ENCODE measurements at regions not wholly inside any gene's neighbourhood (a gene's known extent, or its start where the extent isn't known, plus 50 kb on each side); places are given as distances from the start of the nearest gene placed in this dataset.

DNA sequence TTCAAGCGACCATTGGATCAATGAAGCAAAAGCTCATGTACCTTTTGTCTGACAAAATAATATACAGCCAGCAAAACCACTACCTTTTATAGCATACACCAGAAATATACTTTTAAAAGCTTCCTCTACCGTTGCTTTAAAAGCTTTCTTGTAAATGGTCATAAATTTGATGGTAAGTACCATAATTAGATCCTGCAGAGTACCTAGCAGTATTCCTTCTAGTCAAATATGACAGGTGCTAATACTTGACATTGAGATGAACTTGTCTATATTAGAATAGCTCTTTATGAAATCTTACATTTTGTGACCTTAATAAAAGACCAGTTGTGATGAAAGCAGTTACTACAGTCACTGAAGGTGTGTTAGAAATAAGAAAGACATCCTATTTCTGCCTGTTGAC is 340.5 kb upstream of the ANO3 start:
- TF ChIP-seq, protein P1, sequence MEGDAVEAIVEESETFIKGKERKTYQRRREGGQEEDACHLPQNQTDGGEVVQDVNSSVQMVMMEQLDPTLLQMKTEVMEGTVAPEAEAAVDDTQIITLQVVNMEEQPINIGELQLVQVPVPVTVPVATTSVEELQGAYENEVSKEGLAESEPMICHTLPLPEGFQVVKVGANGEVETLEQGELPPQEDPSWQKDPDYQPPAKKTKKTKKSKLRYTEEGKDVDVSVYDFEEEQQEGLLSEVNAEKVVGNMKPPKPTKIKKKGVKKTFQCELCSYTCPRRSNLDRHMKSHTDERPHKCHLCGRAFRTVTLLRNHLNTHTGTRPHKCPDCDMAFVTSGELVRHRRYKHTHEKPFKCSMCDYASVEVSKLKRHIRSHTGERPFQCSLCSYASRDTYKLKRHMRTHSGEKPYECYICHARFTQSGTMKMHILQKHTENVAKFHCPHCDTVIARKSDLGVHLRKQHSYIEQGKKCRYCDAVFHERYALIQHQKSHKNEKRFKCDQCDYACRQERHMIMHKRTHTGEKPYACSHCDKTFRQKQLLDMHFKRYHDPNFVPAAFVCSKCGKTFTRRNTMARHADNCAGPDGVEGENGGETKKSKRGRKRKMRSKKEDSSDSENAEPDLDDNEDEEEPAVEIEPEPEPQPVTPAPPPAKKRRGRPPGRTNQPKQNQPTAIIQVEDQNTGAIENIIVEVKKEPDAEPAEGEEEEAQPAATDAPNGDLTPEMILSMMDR (IDR thresholded peaks at IDR 0.05), result no peak

DNA sequence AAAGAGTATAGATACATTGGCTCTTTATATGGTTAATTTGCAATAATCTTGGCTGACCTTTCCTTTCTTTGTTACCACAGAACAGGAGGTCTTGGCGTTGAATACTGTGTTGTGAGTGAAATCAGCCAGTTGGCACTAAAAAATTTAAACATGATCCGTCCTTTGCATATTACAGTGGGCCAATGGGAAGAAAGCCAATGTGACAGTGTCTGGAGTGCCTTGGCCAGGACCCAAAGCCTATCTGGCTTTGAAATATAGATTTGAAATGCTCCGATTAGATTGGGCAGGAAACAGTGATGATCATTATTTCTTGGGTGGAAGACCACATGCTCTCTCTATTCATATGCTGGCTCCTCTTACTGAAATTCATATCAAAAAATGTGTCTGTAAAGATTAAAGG is 339.6 kb upstream of the ANO3 start:
- TF ChIP-seq, protein P1 (IDR thresholded peaks at IDR 0.05), result no peak

DNA sequence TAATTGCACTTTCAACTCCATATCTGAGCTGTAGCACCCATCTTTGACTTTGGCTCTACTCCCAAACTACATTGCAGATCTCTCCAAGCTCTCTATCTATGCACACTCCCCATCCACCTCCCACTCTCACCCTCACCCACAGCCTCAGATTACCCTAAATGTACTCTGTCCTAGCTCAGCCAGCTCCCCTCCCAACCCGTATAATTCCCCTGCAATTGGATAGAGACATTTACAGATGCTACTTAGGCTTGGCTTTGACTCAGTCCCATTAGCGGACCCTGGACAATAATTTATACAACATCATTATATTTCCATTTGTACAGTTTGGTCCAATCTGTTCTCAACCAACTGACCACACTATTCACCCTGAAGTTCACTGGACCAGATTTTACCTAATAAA is 338.9 kb upstream of the ANO3 start:
- TF ChIP-seq, protein P1 (IDR thresholded peaks at IDR 0.05), result no peak

DNA sequence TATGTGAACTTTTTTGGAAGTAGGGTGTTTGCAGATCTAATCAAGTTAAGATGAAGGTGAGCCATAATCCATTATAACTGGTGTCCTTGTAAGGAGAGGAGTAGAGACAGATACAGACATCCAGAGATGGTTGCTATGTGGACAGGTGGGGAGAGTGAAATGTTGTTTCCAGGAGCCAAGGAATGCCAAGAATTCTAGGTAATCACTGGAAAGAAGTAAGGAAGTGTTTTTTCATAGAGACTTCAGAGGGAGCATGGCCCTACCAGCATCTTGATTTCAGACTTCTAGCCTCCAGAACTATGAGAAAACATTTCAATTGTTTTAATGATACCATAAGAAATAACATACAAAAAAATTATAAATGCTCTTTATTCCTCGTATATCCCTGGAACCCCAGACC is 320.5 kb upstream of the ANO3 start:
- TF ChIP-seq, protein P1 (IDR thresholded peaks at IDR 0.05), result no peak

DNA sequence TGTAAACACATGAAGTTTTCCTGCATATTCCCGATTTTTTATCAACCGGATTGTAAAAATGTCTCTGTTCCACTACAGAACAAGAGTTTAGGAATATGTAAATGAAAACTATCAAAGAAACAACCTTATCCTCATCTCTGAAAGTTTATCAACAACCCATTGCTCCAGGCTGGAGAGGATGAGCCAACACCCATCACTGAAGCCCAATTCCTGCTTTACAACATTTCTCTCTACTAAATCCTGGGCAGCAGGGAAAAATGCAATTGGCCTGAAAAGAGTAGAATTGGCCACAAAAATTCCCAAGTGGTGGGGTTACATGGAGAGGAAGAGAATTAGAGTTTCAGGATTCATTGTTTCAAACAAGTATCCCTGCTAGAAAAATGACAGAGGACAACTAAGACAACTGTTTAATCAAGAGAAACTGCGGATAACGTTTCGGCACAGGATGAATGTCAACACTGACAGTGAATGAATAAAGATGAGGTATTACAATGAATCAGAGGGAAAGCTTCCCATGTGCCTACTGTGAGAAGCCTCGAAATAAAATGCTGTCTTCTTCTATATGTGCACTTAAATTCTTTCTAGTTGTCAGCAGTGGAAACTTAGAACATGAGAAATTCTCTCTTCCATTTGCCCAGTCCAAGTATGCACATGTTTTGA is 317.3 kb upstream of the ANO3 start:
- TF ChIP-seq, protein P1 (IDR thresholded peaks at IDR 0.05), result no peak

DNA sequence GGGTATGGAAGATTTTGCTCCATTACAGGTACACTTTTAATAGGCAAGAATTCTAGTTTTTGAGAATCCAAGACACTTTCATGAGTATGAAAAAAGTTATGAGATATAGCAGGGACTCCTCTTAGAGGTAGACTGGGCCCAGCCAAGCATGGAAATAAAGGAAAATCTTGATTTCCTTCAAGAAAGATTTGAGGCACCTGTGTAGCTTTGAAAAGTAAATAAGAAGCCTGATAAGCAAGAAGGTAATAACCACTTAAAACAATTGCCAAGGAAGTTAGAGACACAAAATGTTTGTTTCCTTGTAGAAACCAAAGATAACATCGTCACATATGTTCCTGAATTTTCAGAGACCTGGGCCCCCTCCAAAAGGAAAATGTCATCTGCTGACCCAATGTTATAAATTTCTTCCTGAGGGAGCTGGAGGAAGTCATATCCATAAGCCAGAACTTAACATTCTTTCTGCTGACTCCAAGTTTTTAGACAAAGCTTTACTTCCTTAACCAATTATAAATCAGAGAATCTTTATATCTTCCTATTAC is 314.5 kb upstream of the ANO3 start:
- TF ChIP-seq, protein P1 (IDR thresholded peaks at IDR 0.05), result no peak

DNA sequence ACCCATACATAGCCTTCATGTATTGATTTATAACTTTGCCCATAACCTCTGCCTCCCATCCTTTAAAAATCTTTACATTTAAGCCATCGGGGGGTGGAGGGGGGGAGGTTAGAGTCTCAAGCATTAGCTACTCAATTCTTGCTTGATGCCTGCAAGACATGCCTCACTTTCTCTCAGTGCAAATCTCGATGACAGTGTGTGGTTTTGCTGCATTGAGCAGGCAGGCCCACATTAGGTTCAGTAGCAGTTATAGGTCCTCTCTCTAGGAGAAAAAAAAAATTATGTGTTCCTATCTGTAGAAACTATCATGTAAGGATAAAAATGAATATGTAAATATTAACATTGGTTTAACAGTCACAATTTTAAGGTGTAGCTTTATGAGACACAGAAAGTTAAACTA is 314.0 kb upstream of the ANO3 start:
- TF ChIP-seq, protein P1 (IDR thresholded peaks at IDR 0.05), result no peak

DNA sequence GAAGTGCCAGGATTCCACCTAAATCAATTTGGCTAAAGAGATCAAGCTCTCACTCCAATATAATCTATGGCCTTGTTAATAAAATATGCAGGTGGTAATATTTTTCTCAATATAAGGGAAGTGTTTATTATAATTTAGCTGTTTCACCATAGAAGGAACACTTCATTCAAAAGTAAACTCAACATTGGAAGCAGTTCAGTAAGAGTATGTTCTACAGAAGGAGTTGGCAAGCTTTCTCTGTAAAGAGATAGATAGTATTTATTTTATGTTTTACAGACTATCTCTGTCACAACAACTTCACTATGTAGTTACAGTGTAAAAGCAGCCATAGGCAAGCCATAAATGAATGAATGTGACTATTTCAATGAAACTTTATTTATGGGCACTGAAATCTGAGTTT is 313.6 kb upstream of the ANO3 start:
- TF ChIP-seq, protein P1 (IDR thresholded peaks at IDR 0.05), result no peak
